WTC11 (cell line): ENCODE measurements at regions not wholly inside any gene's neighbourhood (a gene's known extent, or its start where the extent isn't known, plus 50 kb on each side); places are given as distances from the start of the nearest gene placed in this dataset.

Experiments used
- ATF1 ChIP-seq: sonication (generic); formaldehyde crosslinking; IDR thresholded peaks from 2 replicates; pipeline ENCODE4 v1.8.1; 2023; ENCODE audit warnings: mild to moderate bottlenecking, moderate library complexity, missing genetic modification reagents
- HMGXB4 ChIP-seq: sonication (generic); formaldehyde crosslinking; IDR thresholded peaks from 2 replicates; pipeline ENCODE4 v1.8.1; 2023; ENCODE audit warnings: mild to moderate bottlenecking, moderate library complexity, missing genetic modification reagents
- KAT7 ChIP-seq: sonication (generic); formaldehyde crosslinking; IDR thresholded peaks from 2 replicates; pipeline ENCODE4 v1.8.1; 2023; ENCODE audit warnings: missing genetic modification reagents, mild to moderate bottlenecking, borderline replicate concordance
- NFYB ChIP-seq: sonication (generic); formaldehyde crosslinking; conservative IDR thresholded peaks from 2 replicates; pipeline ENCODE4 v1.8.0; 2022; ENCODE audit warnings: low read depth, missing genetic modification reagents
- RORB ChIP-seq: fragments of 250-450 bp; sonication (Bioruptor Pico); IDR thresholded peaks from 2 replicates; pipeline ENCODE4 v1.9.0; 2021; ENCODE audit warnings: mild to moderate bottlenecking
- ZNF121 ChIP-seq: sonication (generic); formaldehyde crosslinking; IDR thresholded peaks from 2 replicates; pipeline ENCODE4 v1.8.0; 2023; ENCODE audit warnings: missing genetic modification reagents
- TF ChIP-seq, protein P1 (sequence below): fragments of 200-600 bp; IDR thresholded peaks from 2 replicates; pipeline ENCODE4 v1.8.0; 2022; ENCODE audit warnings: antibody characterized with exemption

DNA sequence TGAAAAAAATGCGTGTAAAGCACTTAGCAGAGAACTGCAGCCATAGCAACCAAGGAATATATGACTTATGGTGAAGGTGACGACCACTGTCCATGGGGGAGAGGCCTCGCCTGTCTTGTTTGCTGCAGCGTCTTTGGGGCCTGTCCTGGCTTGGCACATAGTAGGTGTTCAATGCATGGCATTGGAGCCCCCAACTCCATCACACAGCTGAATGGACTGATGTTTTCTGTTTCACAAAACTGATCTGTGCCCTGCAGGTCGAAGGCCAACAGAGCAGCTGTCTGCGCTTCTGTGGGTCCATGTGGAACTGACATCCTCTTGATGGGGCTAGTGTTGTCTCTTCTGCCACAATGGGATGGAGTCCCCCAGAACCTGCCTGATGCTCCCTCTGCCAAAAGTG, 296.0 kb downstream of the PTPRU start:
- TF ChIP-seq, protein P1, sequence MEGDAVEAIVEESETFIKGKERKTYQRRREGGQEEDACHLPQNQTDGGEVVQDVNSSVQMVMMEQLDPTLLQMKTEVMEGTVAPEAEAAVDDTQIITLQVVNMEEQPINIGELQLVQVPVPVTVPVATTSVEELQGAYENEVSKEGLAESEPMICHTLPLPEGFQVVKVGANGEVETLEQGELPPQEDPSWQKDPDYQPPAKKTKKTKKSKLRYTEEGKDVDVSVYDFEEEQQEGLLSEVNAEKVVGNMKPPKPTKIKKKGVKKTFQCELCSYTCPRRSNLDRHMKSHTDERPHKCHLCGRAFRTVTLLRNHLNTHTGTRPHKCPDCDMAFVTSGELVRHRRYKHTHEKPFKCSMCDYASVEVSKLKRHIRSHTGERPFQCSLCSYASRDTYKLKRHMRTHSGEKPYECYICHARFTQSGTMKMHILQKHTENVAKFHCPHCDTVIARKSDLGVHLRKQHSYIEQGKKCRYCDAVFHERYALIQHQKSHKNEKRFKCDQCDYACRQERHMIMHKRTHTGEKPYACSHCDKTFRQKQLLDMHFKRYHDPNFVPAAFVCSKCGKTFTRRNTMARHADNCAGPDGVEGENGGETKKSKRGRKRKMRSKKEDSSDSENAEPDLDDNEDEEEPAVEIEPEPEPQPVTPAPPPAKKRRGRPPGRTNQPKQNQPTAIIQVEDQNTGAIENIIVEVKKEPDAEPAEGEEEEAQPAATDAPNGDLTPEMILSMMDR: no peak
- TF ChIP-seq HMGXB4 (CRISPR knock-in tag): no peak
- no peak for TF ChIP-seq RORB (CRISPR knock-in tag)
- TF ChIP-seq ATF1 (CRISPR knock-in tag): no peak
- no peak for TF ChIP-seq NFYB
- TF ChIP-seq KAT7 (CRISPR knock-in tag): no peak
- no peak for TF ChIP-seq ZNF121
